ENCODE measurements at regions not wholly inside any gene's neighbourhood (a gene's known extent, or its start where the extent isn't known, plus 50 kb on each side); places are given as distances from the start of the nearest gene placed in this dataset.

DNA sequence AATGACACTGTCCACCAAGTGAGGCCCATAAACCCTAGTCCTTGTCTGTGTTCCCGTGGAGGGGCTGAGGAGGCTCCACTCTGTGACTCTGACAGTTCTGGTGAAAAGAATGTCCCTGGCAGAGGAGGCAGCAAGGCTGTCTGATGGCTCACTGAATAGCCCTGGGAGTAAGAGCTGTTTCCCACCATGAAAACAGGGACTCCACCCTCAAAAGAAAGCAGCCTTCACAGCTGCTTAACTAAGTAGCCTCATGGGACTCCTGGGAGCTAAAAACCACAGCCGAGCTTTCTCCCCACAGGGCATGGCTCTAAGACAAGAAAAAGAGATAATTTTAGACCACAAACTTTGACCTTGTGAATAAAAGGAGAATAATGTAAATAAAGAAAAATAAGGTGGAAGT lies 135.1 kb upstream of the FRY start:
- DNase-seq (ENCODE audit: low spot score): no peak

DNA sequence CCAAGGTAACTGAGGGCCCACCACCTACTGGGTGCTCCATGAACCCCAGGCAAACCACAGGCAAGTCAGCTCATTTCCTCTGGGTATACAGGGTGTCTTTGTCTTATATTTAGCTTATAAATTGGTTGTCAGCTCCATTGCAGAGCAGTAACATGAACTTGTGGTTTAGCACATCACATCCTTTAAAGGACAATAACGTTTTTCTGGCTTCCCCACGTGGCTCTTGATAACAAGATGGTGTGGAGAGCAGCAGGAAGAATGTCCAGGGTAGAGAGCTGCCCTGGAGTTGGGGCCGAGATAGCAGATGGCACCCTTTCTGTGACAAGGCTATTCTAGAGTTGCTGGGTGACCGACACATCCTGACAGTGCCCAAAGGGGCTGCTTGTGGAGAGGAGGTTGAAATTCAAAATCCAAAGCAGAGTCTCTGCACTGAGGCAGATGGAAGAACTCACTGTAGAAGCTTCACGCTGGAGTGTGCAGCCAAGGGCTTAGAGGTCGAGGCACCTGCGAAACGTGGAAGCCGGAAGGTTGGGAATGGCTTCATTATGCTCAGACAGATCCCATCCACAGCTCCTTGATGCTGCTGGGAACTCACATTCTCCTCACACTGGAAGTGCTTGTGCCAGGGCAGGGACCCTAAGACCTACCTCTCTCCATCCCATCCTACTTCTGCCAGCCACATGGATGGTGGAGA lies 133.0 kb upstream of the FRY start:
- no peak for DNase-seq (ENCODE audit: low spot score)

DNA sequence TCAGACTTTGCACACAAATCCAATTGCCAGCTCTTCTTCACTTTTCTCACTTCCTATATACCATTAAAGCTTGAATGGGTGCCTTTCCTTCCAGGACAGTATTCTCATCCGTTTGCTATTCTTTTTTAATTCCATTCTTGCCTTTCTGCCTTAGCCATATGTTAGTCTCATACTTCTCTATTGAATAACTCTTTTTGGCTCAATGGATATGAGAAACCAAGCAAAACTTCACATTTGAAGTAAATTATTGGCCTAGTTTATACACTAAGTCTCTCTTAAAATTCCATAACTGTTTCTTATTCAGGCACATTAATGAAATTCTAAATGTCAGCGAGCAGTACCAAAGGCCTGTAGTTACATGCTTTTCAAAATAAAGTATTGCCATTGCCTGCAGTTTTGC lies 129.6 kb upstream of the FRY start:
- DNase-seq (ENCODE audit: low spot score): no peak

DNA sequence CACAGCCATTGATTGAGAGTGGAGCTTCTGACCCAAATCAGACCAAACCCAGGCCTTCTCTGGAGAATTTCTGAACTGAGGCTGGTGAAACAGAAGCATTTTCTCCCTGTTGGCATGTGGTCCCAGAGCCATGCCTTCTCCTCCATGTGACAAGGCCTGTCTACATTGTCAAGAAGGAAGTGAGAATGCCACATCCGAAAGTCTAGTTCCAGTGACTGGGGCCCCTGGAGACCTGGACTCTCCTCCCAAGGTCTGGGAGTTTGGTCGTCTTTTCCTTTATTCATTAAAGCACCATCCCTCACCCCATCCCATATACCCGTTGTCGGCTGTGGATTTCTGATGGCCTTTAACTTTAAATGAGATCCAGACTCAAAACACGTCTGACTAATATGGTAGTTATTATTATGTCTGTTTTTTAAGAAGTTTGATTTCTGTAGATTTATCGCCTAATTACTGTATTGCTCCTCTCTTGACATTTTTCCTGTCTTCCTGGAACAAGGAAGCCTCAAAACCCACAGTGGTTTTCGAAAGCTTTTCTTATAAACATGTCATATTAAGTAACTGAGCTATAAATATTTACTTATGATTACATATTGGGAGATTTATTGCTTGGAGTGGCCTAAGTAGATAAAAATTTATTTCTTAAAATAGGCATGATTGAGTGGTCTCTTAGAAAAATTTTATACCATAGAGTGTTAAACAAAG lies 128.3 kb upstream of the FRY start:
- no peak for DNase-seq (ENCODE audit: low spot score)

DNA sequence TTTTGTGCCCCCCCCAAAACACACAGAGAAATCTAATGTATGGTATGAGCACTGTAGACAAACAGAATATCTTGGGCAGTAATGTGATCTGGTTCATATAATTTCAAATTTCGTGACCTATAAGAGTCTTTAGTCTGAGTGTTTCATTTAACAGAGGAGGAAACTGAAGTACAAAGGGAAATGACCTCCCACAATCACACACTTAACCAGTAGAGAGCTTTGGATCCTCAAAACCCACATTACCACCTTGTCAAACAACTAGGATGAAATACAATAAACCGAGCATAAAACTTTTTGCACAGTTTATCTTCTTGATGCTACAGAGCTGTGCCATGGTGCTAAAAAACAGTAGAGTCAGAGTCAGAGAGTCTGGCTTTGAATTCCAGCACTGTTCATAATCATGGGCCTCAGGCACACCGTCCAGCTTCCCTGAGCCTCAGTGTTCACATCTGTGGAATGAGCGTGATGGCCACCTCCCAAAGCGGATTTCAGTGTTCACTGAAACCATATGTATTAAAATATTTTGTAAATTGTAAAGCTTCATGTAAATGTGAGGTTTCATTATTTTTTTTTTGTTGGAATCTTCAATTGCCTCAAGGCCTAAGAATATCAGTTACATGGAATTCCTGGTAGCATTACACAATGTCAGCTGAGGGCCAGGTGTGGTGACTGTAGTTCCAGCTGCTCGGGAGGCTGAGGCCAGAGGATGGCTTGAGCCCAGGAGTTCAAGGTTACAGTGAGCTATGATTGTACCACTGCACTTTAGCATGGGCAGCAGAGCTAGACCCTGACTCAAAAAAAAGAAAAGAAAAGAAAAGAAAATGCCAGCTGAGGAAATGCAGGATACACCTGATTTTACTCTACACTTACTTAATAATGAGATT lies 126.4 kb upstream of the FRY start:
- DNase-seq (ENCODE audit: low spot score): no peak

DNA sequence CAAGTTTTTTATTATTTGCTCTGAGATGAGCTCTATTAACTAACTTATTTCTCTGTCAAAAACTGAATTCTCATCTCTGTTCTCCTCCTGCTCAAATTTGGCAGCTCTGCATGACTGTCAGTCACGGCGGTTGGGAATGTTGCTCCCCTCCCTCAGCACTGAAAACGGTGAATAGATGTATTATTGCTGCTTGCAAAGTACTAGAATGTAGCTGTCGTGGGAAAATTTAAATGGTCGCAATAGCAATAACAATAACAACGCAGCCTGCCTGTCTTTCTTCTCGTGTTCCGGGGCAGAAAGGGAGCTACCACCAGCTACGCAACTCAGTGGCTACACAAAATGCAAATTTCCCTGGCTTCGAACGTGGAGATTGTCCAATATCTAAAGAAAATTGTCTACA lies 125.6 kb upstream of the FRY start:
- DNase-seq (ENCODE audit: low spot score): no peak

DNA sequence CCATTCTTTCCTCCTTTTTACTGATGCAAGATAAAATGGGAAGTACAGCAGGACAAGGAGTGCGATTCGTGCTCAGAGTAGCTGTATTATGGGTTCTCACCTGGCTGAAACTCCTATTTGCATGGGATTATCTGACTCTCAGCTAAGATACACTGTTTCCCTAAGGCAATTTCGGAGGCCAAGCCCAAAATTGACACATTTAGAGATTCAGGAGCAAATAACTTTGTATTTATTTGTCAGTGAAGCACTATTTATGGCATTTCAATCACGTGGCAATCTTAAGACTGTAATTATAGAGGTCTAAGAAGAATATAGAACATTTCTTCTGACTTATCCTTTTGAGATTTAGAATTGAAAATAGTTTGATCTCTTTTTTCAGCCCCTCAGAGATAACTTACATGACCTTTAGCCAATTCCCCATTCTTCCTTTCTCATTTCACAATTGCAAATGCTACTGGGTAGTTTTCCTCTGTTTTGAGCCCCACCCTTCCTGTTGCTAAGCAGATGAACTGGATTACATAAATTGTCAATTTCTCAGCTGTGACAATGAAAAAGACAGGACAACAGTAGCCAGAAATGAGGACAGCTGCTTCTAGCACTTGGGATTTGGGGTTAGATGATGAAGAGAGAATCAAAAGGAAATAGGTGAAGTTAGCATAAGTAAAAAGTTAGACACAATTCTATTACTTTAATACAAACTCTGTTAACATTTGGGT lies 122.7 kb upstream of the FRY start:
- no peak for DNase-seq (ENCODE audit: low spot score)

DNA sequence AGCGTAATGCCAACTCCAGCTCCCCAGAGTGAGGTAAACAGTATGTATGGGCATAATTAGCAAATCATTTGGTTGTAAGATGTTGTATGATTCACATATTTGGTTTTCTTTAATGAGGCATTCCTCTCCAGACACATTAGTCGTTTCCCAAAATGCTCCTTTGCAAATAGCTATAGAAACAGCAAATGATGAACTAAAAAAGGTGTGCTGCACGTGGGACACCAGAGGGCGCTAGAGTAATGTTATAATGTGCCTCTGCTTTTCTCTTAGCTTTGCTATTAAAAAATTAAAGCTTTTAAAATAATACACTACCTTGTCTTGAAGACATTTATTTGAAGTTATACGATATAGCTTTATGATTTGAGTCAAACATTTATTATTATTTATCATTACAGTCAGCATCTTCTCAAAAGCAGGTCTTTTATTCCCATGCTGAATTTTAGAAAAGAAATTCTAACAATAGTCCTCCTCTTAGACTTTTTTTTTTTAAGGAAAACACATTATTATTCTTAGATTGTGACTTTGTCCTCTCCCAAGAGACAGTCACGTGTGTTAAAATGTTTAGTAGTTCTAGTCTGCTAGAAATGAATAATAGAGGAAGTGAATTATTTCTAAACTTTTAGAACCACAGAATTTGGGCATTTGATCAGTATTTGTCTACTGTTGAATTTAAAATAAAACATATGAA lies 121.6 kb upstream of the FRY start:
- DNase-seq (ENCODE audit: low spot score): peak; percentile 57

DNA sequence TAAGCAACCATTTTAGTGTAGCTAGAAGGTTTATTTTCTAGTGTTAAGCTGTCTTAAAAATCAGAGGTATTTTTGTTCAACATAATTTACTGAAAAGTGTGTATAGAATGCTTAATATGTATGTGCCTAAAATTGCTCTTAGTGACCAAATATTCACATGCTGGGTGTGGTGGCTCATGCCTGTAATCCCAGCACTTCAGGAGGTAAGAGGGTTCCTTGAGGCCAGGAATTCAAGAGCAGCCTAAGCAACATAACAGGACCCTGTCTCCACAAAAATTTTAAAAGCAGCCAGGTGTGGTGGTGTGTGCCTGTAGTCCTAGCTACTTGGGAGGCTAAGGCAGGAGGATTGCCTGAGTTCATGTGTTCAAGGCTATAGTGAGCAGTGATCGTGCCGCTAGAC lies 120.9 kb upstream of the FRY start:
- no peak for DNase-seq (ENCODE audit: low spot score)

DNA sequence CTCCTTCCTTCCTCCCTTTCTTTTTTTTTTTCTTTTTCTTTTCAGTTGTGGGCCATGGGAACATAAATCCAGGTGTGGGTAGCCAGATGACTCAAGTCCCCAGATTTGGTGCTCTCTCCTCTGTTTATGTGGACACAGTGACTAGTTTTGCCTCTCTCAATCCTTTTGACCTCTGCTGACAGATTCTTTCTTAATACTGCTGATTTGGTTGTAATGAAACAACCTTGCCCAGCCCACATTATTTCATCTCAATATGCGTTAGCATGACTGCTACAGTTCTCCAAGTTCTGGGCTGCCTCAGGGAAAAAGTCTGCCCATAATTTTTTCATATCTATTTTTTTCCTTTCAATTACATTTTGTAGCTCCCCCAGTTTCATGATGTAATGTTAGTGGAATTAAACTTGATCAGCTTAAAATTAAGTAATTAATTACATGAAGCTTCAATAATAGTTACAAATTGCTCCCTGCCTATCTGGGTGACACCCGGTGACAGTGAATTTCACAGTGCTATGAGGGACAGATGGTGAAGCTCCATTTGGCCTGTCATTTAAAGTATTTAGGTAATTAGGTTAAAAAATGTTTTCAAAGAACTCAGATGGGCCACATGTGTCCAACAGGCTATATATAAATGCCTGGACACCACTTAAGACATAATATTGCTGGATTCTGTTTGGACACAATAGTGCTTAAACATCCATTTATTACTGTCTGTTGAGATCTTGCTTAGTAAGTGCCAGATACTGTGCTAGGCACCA lies 118.8 kb upstream of the FRY start:
- no peak for DNase-seq (ENCODE audit: low spot score)

DNA sequence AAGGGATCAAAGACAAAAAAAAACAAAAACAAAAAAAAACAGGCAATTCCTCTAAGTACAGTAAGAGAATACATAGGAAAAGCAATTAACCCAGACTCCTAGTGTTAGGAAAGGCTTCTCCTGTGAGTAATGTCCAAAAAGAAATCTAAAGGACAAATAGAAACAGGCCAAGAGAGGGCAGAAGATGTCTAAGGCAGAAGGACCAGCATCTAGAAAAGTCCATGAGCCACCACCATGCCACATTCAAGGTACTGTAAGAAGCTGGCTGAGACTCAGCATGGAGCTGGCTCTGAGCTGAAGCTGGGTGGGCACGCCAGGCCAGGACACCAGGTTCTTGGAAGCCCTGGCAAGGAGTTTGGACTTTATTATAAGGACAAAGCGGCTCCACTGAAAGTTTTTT lies 118.1 kb upstream of the FRY start:
- no peak for DNase-seq (ENCODE audit: low spot score)

DNA sequence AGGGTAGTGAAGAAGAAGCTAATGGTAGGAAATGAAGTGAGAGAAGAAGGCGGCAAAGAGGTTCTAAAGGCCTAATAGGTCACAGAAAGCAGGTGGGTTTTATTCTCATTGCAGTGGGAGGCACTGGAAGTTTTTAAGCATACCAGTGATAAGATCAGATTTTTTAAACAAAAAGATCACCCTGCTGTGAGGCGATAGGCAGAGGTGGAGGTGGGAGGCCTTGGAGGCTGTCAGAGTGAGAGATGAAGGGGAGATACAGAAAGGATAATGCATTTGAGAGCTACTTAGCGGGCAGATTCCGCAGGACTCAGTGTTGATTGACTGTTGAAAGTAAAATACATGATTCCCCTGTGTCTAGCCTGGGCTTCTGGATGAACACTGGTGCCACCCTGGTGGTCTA lies 116.7 kb upstream of the FRY start:
- DNase-seq (ENCODE audit: low spot score): no peak

DNA sequence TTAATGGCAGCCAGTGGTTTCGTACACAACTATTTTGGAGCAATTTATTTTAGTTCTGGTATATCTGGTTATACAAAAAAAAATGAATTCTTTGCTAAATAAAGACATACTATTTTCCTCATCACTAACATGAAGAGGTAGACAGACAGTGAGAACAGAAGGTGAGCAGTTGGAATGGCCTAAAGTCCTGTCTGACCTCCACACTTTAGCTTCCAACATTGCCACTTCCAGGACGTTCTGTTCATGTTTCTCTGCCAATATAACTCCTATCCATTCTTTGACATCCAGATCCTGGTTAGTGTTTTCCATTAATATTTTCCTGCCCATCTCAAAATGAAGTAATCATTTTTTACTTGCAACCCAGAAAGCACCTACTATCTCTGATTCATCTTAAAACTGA lies 112.9 kb upstream of the FRY start:
- no peak for DNase-seq (ENCODE audit: low spot score)

DNA sequence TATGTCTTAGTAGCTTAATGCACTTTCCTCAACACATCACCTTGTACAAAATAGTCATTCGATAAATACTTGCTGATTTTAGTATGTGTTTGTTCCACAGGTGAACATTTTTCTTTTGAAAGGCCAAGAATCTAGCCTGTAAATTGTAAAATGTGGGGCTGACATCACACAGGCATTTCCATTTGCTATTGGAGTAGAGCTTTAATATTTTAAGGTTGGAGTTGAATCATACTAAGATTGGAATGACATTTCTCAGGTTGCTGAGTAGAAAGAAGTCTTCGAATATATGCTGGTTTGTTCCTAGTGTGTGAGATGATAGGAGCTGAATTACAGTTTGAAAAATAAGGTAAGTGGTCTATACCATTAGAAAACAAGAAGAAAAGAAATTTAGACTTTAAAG lies 112.3 kb upstream of the FRY start:
- DNase-seq (ENCODE audit: low spot score): no peak

DNA sequence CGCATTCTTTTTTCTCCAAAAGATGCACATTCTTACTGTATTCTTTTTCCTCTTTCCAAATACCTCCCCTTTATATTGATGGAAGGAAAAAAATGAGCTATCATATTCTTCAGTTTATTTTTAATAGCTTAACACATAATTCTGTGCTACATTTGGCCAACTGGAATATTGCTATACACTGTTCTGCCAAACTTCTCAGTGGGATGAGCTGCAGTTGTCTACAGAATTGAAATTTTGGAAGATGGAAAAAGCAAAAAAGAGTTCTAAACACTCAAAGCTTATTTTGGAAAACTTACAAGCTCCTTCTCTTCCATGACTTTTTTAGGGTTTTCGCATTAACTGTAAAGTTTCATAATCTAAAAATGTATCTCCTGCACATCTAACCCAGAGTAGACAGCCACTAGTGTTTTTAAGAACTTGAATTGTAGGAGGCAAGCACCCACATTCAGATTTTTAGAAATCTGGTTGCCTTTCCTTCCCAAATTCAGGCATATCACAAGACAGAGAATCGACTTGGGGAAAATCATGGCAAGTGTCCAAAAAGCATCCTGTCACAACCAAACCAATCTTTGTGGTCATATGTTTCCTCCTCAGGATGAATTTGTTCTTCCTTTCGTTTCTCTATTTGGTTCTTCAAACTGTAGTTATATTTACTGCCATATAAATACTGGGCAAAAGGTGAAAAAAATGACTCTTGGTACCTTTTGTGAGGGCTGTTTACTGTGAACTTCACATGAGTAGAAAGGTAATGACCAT lies 111.4 kb upstream of the FRY start:
- DNase-seq (ENCODE audit: low spot score): no peak

DNA sequence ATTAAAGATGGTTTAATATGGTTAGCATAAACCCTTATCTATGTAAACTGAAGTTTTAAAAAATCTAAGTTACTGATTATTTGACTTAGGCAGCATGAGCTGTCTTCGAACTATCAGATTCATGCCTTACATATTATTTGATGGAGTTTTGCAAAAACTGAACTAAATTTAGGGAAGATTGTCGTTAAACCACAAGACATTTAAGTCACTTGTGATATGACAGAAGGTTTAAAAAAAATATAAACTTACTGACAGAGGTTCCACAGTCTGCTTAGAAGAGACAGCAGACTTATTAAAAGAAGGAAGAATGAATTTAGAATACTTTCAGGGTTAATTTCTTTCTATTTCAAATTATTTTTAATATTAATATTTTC lies 110.9 kb upstream of the FRY start:
- DNase-seq (ENCODE audit: low spot score): no peak

DNA sequence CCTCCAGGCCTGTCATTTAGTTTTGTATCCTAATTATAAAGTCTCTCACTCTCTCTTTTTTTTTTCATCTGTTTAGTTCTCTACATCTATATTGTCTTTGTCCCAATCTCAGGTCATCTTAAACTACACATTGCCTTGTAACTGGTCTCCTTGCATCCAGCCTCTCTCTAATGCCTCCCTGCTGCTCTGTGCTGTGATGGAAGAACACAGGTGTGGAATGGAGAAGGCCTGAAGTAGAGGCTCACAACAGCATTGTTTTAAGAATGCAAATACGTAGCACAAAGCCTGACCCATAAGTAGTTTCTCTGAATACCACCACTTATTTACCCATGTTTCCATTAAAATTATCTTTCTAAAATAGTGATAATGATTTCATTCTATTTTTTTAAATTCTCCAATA lies 108.8 kb upstream of the FRY start:
- no peak for DNase-seq (ENCODE audit: low spot score)

DNA sequence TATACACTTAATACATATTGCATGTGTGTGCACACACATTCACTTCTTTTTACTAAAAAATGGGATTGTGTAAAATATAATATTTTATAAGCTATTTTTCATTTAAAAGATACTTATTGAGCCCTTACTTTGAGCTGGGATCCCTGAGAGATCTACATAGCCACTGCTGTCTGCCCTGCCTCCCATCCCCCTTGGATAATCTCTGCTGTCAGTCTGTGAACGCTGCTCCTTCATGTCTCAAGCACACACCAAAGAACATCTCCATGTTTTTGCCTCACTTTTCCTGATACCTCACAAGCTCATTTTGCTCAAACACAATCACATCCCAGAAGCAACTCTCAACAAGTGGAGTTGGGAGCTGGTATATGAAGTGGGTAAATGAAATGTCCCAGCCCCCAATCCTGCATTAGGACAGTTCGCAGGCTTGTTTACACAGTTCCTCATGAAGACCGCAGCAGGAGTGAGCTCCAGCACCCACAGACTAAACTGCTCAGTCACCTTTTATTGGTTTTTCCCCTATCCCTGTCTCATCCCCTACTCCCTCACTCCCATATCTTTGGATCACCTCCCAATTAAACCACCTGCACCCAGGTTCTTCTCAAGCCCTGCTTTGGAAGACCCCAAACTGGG lies 108.3 kb upstream of the FRY start:
- DNase-seq (ENCODE audit: low spot score): no peak

DNA sequence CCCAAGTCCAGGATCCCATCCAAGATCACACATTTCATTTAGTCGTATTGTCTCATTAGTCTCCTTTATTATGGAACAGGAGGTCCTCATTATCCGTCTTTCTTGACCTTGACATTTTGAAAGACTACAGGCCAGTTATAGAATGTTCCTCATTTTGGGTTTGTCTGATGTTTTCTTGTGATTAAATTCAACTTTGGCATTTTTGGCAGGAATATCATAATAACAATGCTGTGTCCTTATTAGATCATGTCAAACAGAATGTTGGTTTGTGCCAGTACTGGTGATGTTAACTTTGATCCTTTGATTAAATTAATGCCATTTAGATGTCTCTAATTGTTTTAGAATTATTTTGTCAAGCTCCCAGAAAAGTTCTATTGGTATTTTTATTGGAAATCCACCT lies 106.5 kb upstream of the FRY start:
- no peak for DNase-seq (ENCODE audit: low spot score)

DNA sequence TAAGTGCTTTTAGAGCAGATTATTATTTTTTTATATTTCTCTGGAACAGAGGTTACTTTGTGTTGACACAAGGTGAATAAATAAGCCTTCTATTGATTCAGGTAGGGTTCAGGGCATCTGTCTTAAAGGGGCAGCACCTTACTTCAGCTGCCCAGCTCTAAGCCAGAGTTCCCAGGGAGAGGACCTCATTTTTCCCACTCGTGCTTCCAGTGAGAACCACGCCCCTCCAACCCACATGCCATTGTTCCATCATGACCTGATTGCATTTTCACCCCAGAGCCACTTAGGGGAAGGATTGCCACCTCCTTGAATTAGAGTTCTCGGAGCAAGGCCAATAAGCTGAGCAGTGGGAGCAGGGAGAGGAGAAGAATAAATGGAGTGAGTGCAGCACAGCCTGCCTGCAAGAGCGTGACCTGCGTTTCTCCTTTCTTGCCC lies 104.3 kb upstream of the FRY start:
- DNase-seq (ENCODE audit: low spot score): no peak

All from CD4-positive, alpha-beta T cell treated with Interleukin-6 at 100 ng/mL for 8 hours (primary cell).